ENCODE measurements at regions not wholly inside any gene's neighbourhood (a gene's known extent, or its start where the extent isn't known, plus 50 kb on each side); places are given as distances from the start of the nearest gene placed in this dataset.

DNA sequence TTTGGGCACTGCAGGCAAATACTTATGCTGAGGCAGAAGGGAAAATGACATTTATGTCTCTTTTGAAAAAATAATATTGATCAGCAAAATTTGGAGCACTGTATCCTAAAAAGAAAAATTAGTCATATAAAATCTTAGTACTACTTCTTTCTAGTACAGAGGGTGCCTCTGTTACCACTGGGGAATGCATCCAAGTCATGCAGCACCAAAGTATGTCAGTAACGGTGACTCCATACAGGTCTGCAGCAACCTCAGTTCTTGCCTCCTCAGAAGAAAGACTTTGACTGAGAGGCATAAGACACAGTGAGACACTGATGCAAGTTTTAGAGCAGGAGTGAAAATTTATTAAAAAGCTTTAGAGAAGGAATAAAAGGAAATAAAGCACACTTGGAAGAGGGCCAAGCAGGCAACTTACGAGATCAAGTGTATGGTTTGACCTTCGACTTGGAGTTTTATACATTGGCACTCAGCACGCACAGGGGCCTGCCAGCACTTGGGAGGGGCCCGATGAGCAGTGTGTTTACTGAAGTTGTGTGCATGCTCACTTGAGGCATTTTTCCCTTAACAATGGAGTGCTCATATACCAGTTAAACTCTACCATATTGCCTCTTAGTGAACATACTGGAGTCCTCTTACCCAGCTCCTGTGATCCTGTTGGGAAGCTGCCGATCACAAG is 1244.8 kb downstream of the EPHA7 start:
- no peak for TF ChIP-seq GATA3 (IDR thresholded peaks at IDR 0.05; ENCODE audit: low read depth, low read length)
- no peak for TF ChIP-seq GATA2 (IDR thresholded peaks at IDR 0.05; ENCODE audit: low read depth, low read length)

DNA sequence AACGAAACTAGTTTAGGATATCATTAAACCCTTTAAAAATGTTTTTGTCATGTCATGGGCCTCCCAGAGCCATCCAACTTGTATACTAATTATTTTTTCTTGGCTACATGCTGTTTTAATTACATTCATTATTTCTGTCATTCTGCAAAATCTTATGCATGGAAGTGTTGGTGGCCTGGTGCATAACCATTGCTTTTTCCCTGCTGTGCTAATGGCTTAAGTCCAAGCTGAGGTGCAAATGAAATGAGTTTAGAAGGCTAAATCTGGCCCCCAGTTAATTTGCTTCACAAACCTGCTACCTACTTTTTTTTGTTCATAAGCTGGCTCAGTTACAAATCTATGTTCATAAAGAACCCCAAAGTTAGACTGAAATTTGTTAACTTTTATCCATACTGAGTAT is 1249.9 kb downstream of the EPHA7 start:
- no peak for TF ChIP-seq GATA3 (IDR thresholded peaks at IDR 0.05; ENCODE audit: low read depth, low read length)
- no peak for TF ChIP-seq GATA2 (IDR thresholded peaks at IDR 0.05; ENCODE audit: low read depth, low read length)

GRCh38 chr6:92166666-92167065 is 1252.7 kb downstream of the EPHA7 start:
- TF ChIP-seq GATA2 (IDR thresholded peaks at IDR 0.05; ENCODE audit: low read depth, low read length) (no peak), GATA3 (IDR thresholded peaks at IDR 0.05; ENCODE audit: low read depth, low read length) (no peak)

DNA sequence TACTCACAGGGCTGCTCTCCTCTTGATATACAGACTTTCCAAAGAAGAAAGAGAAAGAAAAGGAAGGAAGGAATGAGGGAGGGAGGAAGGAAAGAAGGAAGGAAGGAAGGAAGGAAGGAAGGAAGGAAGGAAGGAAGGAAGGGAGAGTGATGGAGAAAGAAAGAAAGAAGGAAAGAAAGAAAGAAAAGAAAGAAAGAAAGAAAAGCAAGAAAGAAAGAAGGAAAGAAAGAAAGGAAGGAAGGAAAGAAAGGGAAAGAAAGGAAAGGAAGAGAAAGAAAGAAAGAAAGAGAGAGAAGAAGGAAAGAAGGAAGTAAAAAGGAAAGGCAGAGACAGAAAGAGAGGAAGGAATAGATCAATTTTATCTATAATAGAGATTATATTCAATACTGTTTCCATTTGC is 1257.4 kb downstream of the EPHA7 start:
- TF ChIP-seq GATA2 (IDR thresholded peaks at IDR 0.05; ENCODE audit: low read depth, low read length) (no peak), GATA3 (IDR thresholded peaks at IDR 0.05; ENCODE audit: low read depth, low read length) (no peak)

DNA sequence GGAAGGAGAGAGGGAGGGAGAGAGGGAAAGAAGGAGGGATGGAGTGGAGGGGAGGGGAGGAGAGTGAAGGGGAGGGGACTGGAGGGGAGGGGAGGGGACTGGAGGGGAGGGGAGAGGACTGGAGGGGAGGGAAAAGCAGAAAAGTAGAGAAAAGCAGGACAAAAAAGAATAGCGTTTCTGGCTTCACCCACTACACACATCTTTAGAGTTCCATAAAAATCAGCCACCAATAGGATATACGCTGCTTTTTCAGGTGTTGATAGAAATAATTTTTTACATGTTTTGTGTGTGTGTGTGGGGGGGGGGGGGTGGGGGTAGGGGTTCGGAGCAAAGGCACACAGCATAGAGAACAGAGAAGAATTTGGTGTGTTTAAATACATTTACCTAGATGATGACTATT is 1259.1 kb downstream of the EPHA7 start:
- TF ChIP-seq GATA2 (IDR thresholded peaks at IDR 0.05; ENCODE audit: low read depth, low read length) (no peak), GATA3 (IDR thresholded peaks at IDR 0.05; ENCODE audit: low read depth, low read length) (no peak)

DNA sequence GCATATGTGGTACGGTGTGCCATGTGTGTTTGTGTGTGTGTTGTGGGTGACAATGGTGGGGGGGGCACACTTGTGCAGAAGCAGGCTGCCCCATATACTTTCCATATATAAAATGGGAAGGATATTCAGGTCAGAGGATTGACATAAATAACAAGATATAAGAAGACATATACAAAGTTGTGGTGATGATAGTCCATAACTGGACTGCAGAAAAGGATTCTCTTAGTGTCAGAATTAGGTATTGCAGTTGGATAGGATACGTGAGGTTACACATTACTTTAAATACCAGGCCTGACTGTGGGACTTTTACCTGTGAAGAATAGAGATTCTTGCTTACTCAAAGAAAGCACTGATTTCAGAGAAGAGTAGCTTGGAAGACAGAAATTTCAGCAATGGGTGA is 1260.3 kb downstream of the EPHA7 start:
- TF ChIP-seq GATA3 (IDR thresholded peaks at IDR 0.05; ENCODE audit: low read depth, low read length) (no peak), GATA2 (IDR thresholded peaks at IDR 0.05; ENCODE audit: low read depth, low read length) (no peak)

- TF ChIP-seq GATA3 (IDR thresholded peaks at IDR 0.05; ENCODE audit: low read depth, low read length) (no peak), GATA2 (IDR thresholded peaks at IDR 0.05; ENCODE audit: low read depth, low read length) (no peak)
These were observed 1268.8 kb downstream of the EPHA7 start for GRCh38 chr6:92150553-92150952.

DNA sequence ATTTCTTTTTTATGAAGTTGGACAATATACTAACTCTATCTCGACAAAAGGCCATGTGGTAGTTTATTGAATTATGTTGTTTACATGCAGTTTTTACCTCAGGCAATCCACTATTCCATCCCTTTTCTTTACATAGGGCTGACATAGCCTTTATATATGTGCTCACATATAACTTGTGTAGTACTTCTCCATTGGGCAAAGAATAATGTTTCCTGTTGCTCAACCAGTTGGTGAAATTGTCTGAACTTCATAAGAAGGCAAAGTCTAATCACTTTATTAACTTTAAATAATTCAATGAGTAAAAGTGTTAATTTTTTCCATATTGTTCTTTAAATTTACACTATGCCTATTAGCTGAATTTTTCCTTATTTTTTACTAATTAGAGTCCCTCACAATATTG is 1272.1 kb downstream of the EPHA7 start:
- TF ChIP-seq GATA2 (IDR thresholded peaks at IDR 0.05; ENCODE audit: low read depth, low read length) (no peak), GATA3 (IDR thresholded peaks at IDR 0.05; ENCODE audit: low read depth, low read length) (no peak)

- TF ChIP-seq GATA2 (IDR thresholded peaks at IDR 0.05; ENCODE audit: low read depth, low read length), result no peak
These were observed 1279.8 kb downstream of the EPHA7 start for GRCh38 chr6:92139601-92140000.

- no peak for TF ChIP-seq GATA2 (IDR thresholded peaks at IDR 0.05; ENCODE audit: low read depth, low read length)
- no peak for TF ChIP-seq GATA3 (IDR thresholded peaks at IDR 0.05; ENCODE audit: low read depth, low read length)
These were observed 1286.4 kb downstream of the EPHA7 start for GRCh38 chr6:92132957-92133356.

- TF ChIP-seq GATA3 (IDR thresholded peaks at IDR 0.05; ENCODE audit: low read depth, low read length) (no peak), GATA2 (IDR thresholded peaks at IDR 0.05; ENCODE audit: low read depth, low read length) (no peak)
These were observed 1286.9 kb downstream of the EPHA7 start for GRCh38 chr6:92132457-92132856.

- no peak for TF ChIP-seq GATA2 (IDR thresholded peaks at IDR 0.05; ENCODE audit: low read depth, low read length)
- TF ChIP-seq GATA3 (IDR thresholded peaks at IDR 0.05; ENCODE audit: low read depth, low read length), result no peak
These were observed 1288.4 kb downstream of the EPHA7 start for GRCh38 chr6:92130944-92131343.

- no peak for TF ChIP-seq GATA3 (IDR thresholded peaks at IDR 0.05; ENCODE audit: low read depth, low read length)
- TF ChIP-seq GATA2 (IDR thresholded peaks at IDR 0.05; ENCODE audit: low read depth, low read length), result no peak
These were observed 1292.4 kb downstream of the EPHA7 start for GRCh38 chr6:92126983-92127382.

- no peak for TF ChIP-seq GATA3 (IDR thresholded peaks at IDR 0.05; ENCODE audit: low read depth, low read length)
- no peak for TF ChIP-seq GATA2 (IDR thresholded peaks at IDR 0.05; ENCODE audit: low read depth, low read length)
These were observed 1293.3 kb downstream of the EPHA7 start for GRCh38 chr6:92126088-92126487.

DNA sequence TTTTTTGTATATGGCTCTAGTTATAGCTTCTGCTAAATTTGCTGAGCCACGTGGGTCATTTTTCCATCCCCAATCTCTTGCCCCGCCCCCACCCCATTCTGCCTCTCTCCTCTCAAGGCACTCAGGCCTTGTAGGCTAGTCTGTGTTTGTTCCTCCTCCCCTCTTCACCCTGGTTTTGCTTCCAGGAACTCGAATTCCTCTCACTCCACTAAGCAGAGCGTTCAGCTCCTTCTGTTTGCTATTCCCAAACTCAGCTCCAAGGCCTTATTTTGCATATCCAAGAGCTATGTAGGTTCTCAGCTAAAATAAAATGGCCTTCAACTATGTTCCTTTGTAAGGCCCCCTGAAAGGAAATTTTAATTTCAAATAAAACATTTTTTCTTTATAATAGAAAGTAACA is 1293.7 kb downstream of the EPHA7 start:
- no peak for TF ChIP-seq GATA2 (IDR thresholded peaks at IDR 0.05; ENCODE audit: low read depth, low read length)
- no peak for TF ChIP-seq GATA3 (IDR thresholded peaks at IDR 0.05; ENCODE audit: low read depth, low read length)

DNA sequence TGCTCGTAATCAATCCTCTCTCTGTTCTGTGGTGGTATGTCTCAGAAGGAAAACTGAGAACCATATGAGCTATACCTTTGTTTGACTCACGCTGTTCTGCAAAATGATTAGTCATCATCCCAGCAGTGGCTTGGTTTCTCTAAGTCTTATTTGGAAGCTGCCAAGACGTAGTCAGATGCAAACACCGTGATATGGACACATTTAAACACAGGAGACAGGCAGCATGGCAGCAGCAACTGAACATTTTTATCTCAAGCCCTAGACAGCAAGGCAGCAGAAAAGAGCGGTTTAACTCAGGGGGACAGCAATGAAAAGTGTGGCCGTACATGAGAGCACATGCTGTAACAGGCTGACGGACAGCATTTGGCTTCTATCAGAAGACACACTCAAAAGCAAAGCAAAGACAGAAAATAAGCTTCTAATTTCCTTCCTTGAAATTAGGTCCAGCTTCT is 1295.1 kb downstream of the EPHA7 start:
- TF ChIP-seq GATA3 (IDR thresholded peaks at IDR 0.05; ENCODE audit: low read depth, low read length) (no peak), GATA2 (IDR thresholded peaks at IDR 0.05; ENCODE audit: low read depth, low read length) (no peak)
